GM18861 (cell line): ENCODE measurements at regions not wholly inside any gene's neighbourhood (a gene's known extent, or its start where the extent isn't known, plus 50 kb on each side); places are given as distances from the start of the nearest gene placed in this dataset.

Experiments used
- ATAC-seq: cut with Tn5 transposase; IDR thresholded peaks from one replicate; pipeline ENCODE4 v1.9.1; 2021; ENCODE audit not compliant: unreplicated experiment

DNA sequence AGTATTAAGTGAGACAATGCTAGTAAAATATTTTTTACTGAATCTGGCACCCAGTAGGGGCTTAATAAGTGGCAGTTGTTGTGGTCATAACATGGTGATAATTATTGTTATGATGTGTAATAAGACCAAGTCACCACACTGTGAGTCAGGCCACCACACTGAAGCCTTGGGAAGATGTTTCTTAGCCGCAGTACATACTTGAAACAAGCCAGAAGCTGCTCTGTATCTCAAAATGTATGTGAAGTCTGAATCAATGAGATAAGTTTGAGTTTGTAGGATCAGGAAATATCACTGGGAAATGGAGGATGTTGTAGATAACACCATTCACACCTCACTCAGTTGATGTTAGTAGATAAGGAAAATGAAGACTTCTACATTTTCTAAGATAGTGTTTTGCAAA lies 51.3 kb upstream of the PTPN3 start:
- no peak for ATAC-seq

DNA sequence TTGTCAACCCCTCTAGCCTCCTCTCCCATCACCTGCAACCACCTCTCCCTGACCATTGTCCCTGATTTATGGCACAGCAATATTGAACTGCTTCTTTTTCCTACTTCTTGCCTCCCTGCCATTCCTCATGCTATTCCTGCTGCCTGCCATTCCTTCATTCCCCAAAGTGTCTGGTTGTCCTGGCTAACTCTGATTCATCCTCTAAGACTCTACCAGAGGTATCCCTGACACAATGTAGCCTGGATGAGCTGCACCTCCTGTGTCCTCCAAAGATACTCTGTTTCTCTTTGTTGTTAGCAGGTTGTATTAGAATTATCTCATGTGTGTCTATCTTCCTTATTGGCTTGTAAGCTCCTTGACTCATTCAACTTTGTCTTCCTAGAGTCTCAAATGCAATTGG lies 53.5 kb upstream of the PTPN3 start:
- ATAC-seq: no peak

DNA sequence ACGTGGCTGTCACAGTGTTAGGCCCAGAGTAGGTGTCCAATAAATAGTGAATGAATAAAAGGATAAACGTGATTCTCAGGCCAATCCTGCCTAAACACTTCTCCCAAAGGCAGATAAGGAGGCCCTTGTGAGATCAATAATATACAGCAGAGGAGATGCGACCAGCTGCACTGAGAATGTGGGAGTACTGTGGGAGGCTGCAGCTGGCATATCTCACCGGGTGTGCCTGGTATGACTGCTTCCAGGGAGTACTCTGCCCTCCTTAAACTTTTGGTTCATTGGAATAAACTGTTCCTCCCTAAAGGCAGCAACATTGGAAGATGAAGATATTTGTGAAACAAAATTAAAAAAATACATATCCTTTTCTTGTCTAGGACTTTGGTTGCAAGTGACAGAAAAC lies 57.1 kb upstream of the PTPN3 start:
- ATAC-seq: no peak

DNA sequence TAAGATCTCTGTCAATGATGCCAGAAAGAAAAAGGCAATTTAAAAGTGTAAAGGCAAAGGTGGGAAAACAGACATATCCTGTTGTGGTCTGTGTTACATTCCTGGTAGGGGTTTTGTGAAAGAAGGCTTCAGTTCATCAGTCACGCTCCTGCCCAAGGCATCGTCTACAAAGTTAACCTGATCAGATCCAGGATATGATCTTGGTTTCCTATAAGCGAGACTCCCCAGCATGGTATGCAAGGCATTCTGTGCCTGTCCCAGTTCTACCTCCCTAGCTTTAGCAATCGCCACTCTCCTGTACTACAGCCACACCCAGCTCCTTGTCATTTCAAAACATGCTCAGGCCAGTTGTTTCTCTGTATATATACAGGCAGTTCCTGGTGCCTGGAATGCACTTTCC lies 58.0 kb upstream of the PTPN3 start:
- no peak for ATAC-seq

DNA sequence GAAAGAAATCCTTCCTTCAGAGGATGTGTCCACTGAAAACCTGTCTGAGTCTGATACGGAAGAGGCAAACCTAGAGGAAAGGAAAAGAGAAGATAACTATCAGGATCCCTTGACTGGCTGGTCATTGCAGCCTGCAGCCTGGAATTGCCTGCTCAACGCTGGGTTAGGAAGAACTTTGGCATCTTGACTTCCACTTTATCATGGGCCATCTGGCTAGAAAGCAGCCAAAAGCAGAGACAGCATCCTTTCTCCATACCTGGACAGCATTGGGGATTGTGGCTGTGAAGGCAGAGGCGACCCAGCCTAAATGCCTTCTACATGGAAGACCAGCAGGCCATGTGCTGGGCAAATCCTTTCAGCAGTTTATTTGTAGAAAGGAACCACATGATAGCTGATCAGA lies 58.7 kb upstream of the PTPN3 start:
- ATAC-seq: no peak

DNA sequence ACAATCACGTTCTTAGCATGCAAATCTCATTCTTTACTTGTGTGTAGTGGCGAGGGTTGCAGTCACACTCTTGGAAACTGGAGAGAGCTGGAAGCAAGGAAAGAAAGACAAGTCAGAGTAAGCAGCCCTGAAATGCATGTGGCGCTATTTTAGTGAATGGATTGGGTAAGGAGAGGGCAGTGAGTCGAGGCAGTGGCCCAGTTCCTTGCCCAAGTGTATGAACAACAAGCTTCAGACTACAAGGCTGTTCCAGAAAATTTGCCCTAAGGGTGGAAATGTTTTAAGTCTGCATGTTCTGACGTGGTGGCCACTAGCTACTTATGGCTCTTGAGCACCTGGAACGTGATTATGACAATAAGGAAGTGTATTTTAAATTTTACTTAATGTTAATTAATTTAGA lies 59.4 kb upstream of the PTPN3 start:
- no peak for ATAC-seq

DNA sequence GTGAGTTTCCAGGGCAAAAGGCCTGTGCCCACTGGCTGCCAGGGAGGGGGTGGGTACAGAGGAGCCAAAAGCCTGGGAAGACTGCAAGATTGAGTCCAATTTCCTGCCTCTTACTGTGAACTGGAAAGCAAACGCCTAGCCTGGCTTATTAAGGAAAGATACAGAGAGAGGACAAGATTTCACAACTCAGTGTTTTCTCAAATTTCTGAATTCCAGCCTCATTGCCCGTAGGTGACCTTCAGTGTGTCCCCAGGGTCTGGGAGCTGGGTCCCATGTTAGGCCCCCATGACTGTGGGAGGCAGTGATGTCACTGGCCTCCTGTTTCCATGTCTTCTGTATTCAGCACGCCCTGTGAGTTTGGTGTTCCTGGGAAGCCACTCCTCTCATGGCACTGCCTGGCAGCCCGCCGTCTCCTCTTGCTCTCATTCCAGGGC lies 60.6 kb upstream of the PTPN3 start:
- no peak for ATAC-seq

DNA sequence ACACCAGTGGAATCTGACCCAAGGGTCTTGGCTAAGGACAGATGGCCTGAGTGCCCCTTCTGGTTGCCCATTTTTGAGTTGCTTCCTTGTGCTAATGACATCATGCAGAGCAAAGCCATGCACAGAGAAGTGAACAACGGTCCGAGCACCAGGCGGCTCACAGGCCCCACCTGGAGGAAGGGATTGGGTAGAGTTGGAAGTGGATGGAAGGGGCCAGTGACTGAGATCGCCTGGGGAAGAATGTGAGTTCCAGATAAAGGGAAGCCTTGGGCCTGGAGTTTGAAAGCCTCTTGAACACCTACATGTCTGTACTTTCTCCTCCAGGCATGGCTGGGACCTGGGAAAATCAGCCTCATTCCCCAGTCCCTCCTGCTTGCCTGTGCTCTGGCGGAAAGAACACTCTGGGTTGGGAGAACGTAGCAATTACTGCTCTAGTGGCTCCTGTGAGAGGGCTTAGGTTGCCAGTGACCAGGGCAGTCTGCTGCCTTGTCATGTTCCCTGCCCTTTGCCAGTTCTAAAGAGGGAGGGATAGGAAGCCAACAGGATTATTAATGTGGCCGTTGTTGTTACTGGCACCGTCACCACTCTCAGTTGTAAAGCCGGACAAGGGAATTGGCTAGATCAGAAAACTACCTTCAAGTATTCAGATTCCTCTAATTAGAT lies 62.5 kb upstream of the PTPN3 start:
- no peak for ATAC-seq

DNA sequence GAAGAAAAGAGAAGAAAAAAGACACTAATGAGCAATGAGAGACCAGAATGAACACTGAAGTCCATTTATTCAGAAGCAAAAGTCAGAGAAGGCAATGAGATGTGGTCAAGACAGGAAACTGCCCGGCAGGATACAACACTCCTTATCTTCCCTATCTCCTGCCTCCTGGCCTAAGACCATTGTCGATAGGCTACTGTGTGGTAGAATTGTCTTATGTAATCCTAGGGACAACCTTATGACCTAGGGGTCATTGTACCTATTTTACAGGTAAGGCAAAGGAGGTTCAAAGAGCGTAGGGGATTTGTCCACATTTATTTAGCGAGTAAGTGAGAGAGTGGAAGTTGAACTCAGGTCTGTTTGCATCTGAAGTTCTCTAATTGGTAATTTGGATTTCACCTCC lies 63.0 kb upstream of the PTPN3 start:
- no peak for ATAC-seq

DNA sequence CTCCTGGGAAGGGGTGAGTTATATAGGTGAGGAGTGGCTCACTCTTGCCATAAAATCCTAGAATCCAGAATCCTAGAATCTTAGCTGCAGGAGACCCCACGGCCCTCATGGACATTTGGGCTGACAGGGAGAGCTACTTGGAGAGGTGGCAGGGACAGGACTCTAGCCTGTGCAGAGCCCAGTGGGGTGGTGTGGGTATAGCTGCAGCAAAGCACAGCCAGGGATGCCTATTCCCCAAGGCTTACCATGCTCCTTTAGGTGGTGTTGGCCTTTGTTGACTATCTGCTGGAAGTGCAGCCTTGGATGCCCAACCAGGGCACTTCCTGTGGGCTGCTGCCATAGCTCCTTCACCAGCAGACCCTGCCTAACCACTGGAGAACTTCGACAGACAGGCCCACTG lies 70.0 kb upstream of the PTPN3 start:
- no peak for ATAC-seq

DNA sequence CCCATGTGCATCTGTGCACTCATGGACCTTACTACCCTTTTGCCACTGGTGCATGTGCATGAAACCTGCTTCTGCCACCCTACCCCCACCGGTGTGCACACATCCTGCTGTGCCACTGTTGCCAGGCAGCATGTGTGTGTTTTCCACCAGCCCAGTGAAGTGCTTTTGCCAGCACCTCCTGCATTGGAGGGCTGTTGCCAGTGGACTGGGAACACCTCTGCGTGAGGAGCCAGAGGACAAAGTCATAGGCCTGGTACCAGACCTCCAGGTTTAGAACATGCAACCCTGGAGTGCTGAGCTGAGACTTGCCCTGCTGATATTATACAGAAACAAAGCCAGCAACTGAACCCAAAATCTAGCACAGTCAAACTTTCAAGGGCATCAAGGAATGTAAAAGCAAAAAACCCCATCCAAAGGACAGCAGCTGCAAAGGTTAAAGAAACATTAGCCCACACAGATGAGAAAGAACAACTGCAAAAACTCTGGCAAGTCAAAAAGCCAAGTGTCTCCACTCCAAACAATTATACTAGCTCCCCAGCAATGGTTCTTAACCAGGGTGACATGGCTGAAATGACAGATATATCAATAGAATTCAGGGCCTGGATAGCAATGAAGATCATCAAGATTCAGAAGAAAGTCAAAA lies 70.6 kb upstream of the PTPN3 start:
- no peak for ATAC-seq

DNA sequence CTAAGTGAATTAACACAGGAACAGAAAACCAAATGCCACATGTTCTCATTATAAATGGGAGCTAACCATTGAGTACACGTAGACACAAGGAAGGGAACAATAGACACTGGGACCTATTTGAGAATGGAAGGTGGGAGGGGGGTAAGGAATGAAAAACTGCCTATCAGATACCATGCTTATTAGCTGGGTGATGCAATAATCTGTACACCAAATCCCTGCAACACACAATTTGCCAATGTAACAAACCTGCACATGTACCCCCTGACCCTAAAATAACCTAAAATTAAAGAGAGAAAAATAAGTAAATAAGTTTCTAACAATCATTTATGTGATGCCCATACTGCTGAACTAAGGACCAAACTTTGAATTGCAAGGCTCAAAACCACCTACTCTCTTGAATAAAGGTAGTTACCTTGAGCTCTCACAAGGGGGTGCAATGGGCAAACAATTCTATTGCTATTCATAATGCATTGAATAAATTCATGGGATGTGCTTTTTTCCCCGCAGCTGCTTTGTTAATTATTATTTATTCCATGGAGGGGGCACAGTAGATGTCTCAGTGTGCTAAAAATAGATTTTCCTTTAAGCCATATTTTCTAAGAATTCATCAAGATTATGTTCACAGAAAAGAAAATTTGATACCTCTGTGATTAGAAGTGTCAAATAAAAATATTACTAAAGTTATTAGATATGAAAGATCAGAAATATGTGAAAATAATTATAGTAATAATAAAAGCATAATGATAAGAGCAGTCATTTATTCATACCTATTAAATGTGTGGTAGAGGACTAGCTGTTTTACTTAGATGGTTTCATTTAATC lies 76.2 kb upstream of the PTPN3 start:
- peak; percentile 63 for ATAC-seq

DNA sequence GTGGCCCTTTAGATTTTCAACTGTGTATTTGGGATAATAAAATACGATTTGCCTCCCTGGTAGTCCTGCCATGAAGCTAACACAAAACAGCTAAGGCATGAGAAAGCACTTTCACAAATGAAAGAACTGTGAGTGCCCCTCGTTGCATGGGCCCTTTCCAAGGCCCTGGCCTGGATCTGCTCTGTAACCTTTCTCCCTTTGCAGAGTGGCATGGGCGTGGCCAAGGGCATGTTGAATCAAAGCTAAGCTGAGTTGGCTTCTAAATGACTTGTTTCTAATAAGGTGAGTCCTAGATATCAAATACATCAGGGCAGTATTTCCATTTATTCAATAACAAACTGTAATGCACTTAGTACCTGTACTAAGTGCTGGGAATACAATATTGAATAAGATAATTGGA lies 78.7 kb upstream of the PTPN3 start:
- no peak for ATAC-seq

DNA sequence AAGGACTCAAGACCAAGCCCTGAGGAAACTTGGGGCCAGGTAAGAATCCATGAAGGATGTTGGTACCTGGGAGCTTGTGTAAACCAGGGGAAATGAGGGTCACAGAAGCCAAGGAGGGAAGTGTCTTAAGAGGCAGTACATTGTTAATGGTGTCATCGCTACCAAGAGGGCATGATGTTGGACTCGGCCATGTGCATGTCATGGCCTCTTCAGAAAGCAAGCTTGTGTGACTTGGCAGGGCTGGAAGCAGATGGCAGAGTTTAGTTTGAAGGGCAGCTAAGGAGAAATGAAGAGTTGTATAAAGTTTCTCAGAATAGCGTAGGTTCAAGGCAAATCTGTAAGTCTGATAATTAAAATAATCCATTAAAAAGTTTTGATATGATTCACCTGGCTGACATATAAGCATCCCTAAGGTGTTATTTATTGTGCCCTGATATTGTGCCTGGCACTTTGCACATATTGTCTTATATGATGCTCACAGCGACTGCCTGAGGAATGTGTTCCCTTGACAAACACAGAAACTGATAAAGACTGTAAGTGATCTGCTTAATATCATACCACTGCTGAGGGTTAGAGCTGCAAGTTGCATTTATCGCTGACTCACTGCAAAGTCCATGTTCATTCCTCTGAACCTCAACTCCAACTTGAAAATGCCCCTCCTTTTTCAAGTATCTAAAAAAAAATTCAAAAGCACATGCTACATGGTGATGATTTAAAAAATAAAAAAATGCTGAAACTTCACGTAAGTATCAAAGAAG lies 81.3 kb upstream of the PTPN3 start:
- ATAC-seq: no peak

DNA sequence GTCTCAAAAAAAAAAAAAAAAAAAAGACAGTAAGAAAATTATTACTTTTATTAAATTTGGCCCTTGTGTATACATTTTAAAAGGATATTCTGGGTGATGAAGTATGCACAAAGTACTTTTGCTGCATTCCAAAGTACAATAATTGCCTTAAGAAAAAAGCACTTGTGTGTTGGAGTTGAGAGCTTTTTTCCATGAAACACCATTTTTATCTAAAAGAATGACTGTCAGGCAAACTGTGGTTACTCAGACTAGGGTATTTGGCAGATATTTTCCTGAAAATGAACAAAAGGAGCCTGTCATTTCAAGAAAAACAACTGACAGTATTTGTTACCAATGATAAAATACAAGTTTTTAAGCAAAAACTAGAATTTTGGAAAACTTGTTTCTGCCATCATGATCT lies 84.3 kb upstream of the PTPN3 start:
- ATAC-seq: no peak

DNA sequence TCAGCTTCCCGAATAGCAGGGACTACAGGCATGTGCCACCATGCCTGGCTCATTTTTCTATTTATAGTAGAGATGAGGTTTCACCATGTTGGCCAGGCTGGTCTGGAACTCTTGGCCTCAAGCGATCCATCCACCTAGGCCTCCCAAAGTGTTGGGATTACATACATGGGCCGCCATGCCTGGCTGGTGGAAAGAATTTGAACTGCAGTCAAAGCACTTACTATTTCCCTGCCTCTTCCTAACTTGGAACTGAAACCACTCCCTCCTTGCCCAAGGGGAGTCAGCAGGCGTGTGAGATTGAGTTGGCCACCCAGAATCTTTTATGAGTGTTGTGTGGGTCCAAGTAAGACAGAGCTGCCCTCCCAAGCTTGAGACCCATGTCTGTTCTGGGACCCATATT lies 86.1 kb upstream of the PTPN3 start:
- no peak for ATAC-seq

DNA sequence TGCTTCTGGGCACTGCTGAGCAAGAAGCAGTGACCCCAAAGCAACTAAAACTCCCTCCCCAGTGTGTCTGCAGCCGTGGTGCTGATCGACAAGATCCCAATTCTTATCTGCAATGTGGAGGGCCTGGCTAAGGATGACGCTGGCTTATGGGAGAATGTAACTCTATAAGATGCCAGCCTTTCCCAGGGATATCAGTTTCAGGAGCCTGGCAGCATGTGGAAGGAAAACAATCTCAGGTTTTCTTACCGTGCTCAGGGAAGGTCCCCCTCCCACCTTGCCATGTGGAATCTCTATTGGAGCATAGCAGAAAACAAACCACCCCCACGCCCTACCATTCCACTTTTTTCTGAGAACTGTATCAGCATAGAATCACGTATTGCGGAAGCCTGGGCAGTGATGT lies 87.7 kb upstream of the PTPN3 start:
- no peak for ATAC-seq

DNA sequence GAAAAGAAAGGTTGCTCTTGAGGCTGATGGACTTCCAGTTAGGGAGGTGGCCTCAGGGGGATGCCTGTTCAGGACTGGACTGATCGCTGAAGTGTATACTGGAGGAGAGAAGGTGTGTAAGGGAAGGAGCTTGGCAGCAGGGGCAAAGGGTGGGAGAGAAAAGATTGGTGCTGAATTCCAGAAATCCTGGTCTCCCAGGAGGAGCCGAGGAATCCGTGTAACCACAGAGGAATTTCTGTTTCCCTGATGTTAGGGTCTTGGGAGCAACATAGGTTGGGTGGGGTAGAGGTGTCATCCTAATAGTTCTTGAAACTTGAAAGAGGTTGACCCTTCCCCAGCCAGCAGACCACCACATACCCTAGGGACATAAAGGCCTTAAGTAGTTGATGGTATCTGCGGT lies 88.9 kb upstream of the PTPN3 start:
- ATAC-seq: no peak

DNA sequence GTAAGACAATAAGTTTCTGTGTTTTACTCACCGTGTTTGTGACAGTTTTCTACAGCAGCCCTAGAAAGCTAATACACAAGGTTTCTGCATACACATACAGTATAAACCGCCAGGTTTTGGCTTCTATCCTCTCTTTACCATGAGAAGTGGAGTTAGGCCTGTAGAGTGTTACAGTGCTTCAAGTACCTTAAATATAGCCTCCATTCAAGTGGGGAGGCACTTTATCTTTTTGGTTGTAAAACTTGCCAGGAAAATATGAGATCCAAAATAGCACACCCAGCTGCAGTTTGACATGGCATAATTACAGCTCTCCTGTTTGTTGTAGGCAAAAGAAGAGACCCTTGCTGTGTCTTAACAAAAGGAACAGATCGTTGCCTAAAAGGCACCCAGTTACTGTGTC lies 90.3 kb upstream of the PTPN3 start:
- no peak for ATAC-seq

DNA sequence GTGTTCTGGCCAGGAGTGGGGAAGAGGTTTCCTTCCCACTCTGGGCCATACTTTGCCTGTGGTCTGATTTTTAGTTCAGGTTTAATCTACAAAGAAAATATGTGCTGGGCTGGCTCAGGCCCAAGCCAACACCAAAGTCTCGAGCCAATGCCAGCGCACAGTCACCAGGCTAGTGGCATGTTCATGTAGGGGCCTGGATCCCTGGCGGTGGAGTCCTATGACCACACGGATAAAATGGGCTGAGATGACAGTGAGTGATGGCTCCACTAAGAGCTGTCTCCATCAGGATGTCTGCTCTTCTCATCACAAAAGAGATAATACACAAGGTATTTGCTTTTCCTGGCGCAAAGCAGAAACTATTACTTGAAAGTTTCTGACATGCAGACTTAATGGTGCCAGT lies 92.9 kb upstream of the PTPN3 start:
- no peak for ATAC-seq

DNA sequence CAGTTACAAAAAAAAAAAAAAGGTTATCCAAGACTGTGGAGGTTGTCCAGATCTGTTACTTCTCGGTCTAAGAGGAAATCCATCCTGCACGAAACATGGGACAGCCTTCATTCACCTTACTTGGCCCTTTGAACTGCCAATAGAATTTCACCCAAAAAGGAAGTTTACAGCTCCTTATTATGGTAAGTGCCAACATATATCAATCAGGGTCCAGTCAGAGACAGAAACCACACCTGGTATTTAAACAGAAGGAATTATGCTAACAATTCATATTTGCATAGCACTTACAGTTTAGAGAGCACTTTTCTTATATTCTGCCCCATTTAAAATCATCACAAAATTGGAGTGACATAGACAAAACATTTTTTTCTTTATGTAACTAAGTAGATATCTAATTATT lies 93.6 kb upstream of the PTPN3 start:
- ATAC-seq: no peak

DNA sequence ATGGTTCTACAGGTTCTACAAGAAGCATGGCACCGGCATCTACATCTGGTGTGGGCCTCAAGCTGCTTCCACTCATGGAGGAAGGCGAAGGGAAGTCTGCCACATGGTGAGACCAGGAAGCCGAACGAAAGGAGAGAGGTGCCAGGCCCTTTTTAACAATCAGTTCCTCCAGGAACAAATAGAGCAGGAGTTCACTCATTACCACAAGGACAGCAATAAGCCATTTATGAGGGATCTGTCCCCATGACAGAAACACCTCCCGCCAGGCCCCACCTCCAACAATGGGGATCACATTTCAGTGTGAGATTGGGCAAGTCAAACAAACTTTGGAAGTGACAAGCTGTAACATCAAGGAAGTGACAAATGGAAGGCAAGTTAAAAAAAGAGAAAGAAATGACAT lies 95.5 kb upstream of the PTPN3 start:
- no peak for ATAC-seq
